ENCODE measurements at regions not wholly inside any gene's neighbourhood (a gene's known extent, or its start where the extent isn't known, plus 50 kb on each side); places are given as distances from the start of the nearest gene placed in this dataset.

- no peak for TF ChIP-seq Cebpa-rat (IDR thresholded peaks at IDR 0.05)
- Histone ChIP-seq H3K4me1 (peaks cover 10% of the 10 kb centered on the region), H3K9ac (no peak overlapping the region), H4K20me1 (no peaks in the 10 kb centered on the region), H3K27me3 (no peaks in the 10 kb centered on the region), H3K4me2 (no peak overlapping the region), H3K9me3 (no peaks in the 10 kb centered on the region), H3K27ac (no peak overlapping the region), H3K4me3 (no peak overlapping the region), H3K36me3 (no peaks in the 10 kb centered on the region)
These were observed 105.3 kb upstream of the SMC2 start for GRCh38 chr9:103988821-103989220.

- Histone ChIP-seq H3K27me3 (no peaks in the 10 kb centered on the region), H3K4me3 (no peak overlapping the region)
These were observed 103.8 kb upstream of the SMC2 start for GRCh38 chr9:103990311-103990710.

GRCh38 chr9:103991001-103991400 is 103.1 kb upstream of the SMC2 start:
- Histone ChIP-seq H3K36me3 (no peaks in the 10 kb centered on the region), H3K27ac (no peak overlapping the region), H4K20me1 (no peaks in the 10 kb centered on the region), H3K4me2 (no peak overlapping the region), H3K27me3 (no peaks in the 10 kb centered on the region), H3K4me3 (no peak overlapping the region), H3K9me3 (no peaks in the 10 kb centered on the region), H3K4me1 (peaks cover 12% of the 10 kb centered on the region), H3K9ac (no peak overlapping the region)
- no peak for TF ChIP-seq Cebpa-rat (IDR thresholded peaks at IDR 0.05)

More at GRCh38 chr9:103990311-103990710, 103.8 kb upstream of the SMC2 start:
- H3K4me1 ChIP-seq: peaks cover 12% of the 10 kb centered on the region
- H3K9ac ChIP-seq: no peak overlapping the region
- no peak overlapping the region for H3K4me2 ChIP-seq
- H3K27ac ChIP-seq: no peak overlapping the region
- no peaks in the 10 kb centered on the region for H3K9me3 ChIP-seq
- no peaks in the 10 kb centered on the region for H4K20me1 ChIP-seq
- H3K36me3 ChIP-seq: no peaks in the 10 kb centered on the region
- no peak for TF ChIP-seq Cebpa-rat (IDR thresholded peaks at IDR 0.05)

- H3K4me2 ChIP-seq: no peak overlapping the region
- peaks cover 12% of the 10 kb centered on the region for H3K4me1 ChIP-seq
- no peak overlapping the region for H3K27ac ChIP-seq
These were observed 102.4 kb upstream of the SMC2 start for GRCh38 chr9:103991698-103992097.

GRCh38 chr9:103992938-103993579 is 101.0 kb upstream of the SMC2 start:
- H3K9me3 ChIP-seq: no peaks in the 10 kb centered on the region
- no peaks in the 10 kb centered on the region for H3K27me3 ChIP-seq
- H3K9ac ChIP-seq: no peak overlapping the region

More at GRCh38 chr9:103991698-103992097, 102.4 kb upstream of the SMC2 start:
- Histone ChIP-seq H3K9me3 (no peaks in the 10 kb centered on the region), H3K9ac (no peak overlapping the region), H3K36me3 (no peaks in the 10 kb centered on the region), H4K20me1 (no peaks in the 10 kb centered on the region), H3K4me3 (no peak overlapping the region), H3K27me3 (no peaks in the 10 kb centered on the region)
- TF ChIP-seq Cebpa-rat (IDR thresholded peaks at IDR 0.05): no peak

GRCh38 chr9:103997856-103998370 is 96.2 kb upstream of the SMC2 start:
- TF ChIP-seq Cebpa-rat (IDR thresholded peaks at IDR 0.05): no peak

More at GRCh38 chr9:103992938-103993579, 101.0 kb upstream of the SMC2 start:
- TF ChIP-seq Cebpa-rat (IDR thresholded peaks at IDR 0.05): no peak
- Histone ChIP-seq H3K4me3 (no peak overlapping the region), H3K36me3 (no peaks in the 10 kb centered on the region), H3K4me1 (peaks cover 12% of the 10 kb centered on the region), H3K4me2 (peak overlapping the region; percentile 53), H4K20me1 (no peaks in the 10 kb centered on the region), H3K27ac (no peak overlapping the region)

GRCh38 chr9:103999375-104000062 is 94.6 kb upstream of the SMC2 start:
- Histone ChIP-seq H3K4me3 (no peak overlapping the region), H3K36me3 (no peaks in the 10 kb centered on the region), H3K27me3 (no peaks in the 10 kb centered on the region), H3K27ac (no peak overlapping the region), H3K4me1 (no peaks in the 10 kb centered on the region), H3K9ac (no peak overlapping the region), H4K20me1 (no peaks in the 10 kb centered on the region), H3K4me2 (no peak overlapping the region), H3K9me3 (peaks cover 9% of the 10 kb centered on the region)
- no peak for TF ChIP-seq Cebpa-rat (IDR thresholded peaks at IDR 0.05)

More at GRCh38 chr9:103997856-103998370, 96.2 kb upstream of the SMC2 start:
- Histone ChIP-seq H4K20me1 (no peaks in the 10 kb centered on the region), H3K36me3 (no peaks in the 10 kb centered on the region), H3K4me2 (no peak overlapping the region), H3K4me3 (no peak overlapping the region), H3K9ac (no peak overlapping the region), H3K27ac (no peak overlapping the region), H3K9me3 (peaks cover 9% of the 10 kb centered on the region), H3K27me3 (no peaks in the 10 kb centered on the region), H3K4me1 (peaks cover 11% of the 10 kb centered on the region)

GRCh38 chr9:104009826-104010225 is 84.3 kb upstream of the SMC2 start:
- no peaks in the 10 kb centered on the region for H3K27me3 ChIP-seq
- H3K27ac ChIP-seq: no peak overlapping the region
- no peaks in the 10 kb centered on the region for H3K9me3 ChIP-seq
- no peak overlapping the region for H3K4me2 ChIP-seq
- no peak for TF ChIP-seq Cebpa-rat (IDR thresholded peaks at IDR 0.05)
- H3K4me3 ChIP-seq: no peak overlapping the region
- H3K9ac ChIP-seq: no peak overlapping the region
- no peaks in the 10 kb centered on the region for H4K20me1 ChIP-seq
- H3K4me1 ChIP-seq: no peaks in the 10 kb centered on the region
- no peaks in the 10 kb centered on the region for H3K36me3 ChIP-seq

- H3K4me2 ChIP-seq: no peak overlapping the region
- no peak overlapping the region for H3K9ac ChIP-seq
- no peaks in the 10 kb centered on the region for H3K27me3 ChIP-seq
- no peaks in the 10 kb centered on the region for H3K9me3 ChIP-seq
- H3K4me1 ChIP-seq: no peaks in the 10 kb centered on the region
- TF ChIP-seq Cebpa-rat (IDR thresholded peaks at IDR 0.05): no peak
- H3K27ac ChIP-seq: no peak overlapping the region
- H4K20me1 ChIP-seq: no peaks in the 10 kb centered on the region
- no peak overlapping the region for H3K4me3 ChIP-seq
- H3K36me3 ChIP-seq: no peaks in the 10 kb centered on the region
These were observed 72.0 kb upstream of the SMC2 start for GRCh38 chr9:104022083-104022482.

GRCh38 chr9:104025104-104025503 is 69.0 kb upstream of the SMC2 start:
- Histone ChIP-seq H3K4me1 (no peaks in the 10 kb centered on the region), H3K4me2 (no peak overlapping the region), H3K27ac (no peak overlapping the region), H3K4me3 (no peak overlapping the region), H3K9ac (no peak overlapping the region), H3K27me3 (no peaks in the 10 kb centered on the region), H3K36me3 (no peaks in the 10 kb centered on the region), H3K9me3 (no peaks in the 10 kb centered on the region), H4K20me1 (no peaks in the 10 kb centered on the region)
- no peak for TF ChIP-seq Cebpa-rat (IDR thresholded peaks at IDR 0.05)

Measured in BLaER1 (cell line).